ENCODE measurements at regions not wholly inside any gene's neighbourhood (a gene's known extent, or its start where the extent isn't known, plus 50 kb on each side); places are given as distances from the start of the nearest gene placed in this dataset.

- Mint-ChIP-seq H3K9me3 (no peaks in the 10 kb centered on the region), H3K27me3 (ENCODE audit: low read depth) (no peaks in the 10 kb centered on the region), H3K36me3 (ENCODE audit: low read depth) (no peaks in the 10 kb centered on the region), H3K27ac (no peak overlapping the region), H3K4me3 (ENCODE audit: low read depth) (no peak overlapping the region), H3K4me1 (ENCODE audit: low read depth) (no peaks in the 10 kb centered on the region)
- intact Hi-C loops (cut with micrococcal nuclease): no loop called here
- no peak for DNase-seq (ENCODE audit: low spot score)
Observed at GRCh38 chr10:80894311-80894791, 356.6 kb downstream of the SH2D4B start.

- H3K27ac Mint-ChIP-seq: no peak overlapping the region
- H3K36me3 Mint-ChIP-seq (ENCODE audit: low read depth): no peaks in the 10 kb centered on the region
- no peaks in the 10 kb centered on the region for H3K4me1 Mint-ChIP-seq (ENCODE audit: low read depth)
- intact Hi-C loops (cut with micrococcal nuclease): no loop called here
- DNase-seq (ENCODE audit: low spot score): no peak
- no peak overlapping the region for H3K4me3 Mint-ChIP-seq (ENCODE audit: low read depth)
- no peaks in the 10 kb centered on the region for H3K9me3 Mint-ChIP-seq
- no peaks in the 10 kb centered on the region for H3K27me3 Mint-ChIP-seq (ENCODE audit: low read depth)
Observed at GRCh38 chr10:80894797-80895467, 357.2 kb downstream of the SH2D4B start.

- Mint-ChIP-seq H3K4me3 (ENCODE audit: low read depth) (no peak overlapping the region), H3K27ac (no peak overlapping the region), H3K9me3 (no peaks in the 10 kb centered on the region), H3K36me3 (ENCODE audit: low read depth) (no peaks in the 10 kb centered on the region), H3K4me1 (ENCODE audit: low read depth) (no peaks in the 10 kb centered on the region), H3K27me3 (ENCODE audit: low read depth) (no peaks in the 10 kb centered on the region)
- DNase-seq (ENCODE audit: low spot score): no peak
- intact Hi-C loops (cut with micrococcal nuclease): no loop called here
Observed at GRCh38 chr10:80896076-80896475, 358.4 kb downstream of the SH2D4B start.

GRCh38 chr10:80896959-80897358 lies 359.3 kb downstream of the SH2D4B start:
- intact Hi-C loops (cut with micrococcal nuclease): no loop called here
- no peak overlapping the region for H3K4me3 Mint-ChIP-seq (ENCODE audit: low read depth)
- no peak for DNase-seq (ENCODE audit: low spot score)
- no peaks in the 10 kb centered on the region for H3K9me3 Mint-ChIP-seq
- H3K4me1 Mint-ChIP-seq (ENCODE audit: low read depth): no peaks in the 10 kb centered on the region
- no peaks in the 10 kb centered on the region for H3K27me3 Mint-ChIP-seq (ENCODE audit: low read depth)
- no peak overlapping the region for H3K27ac Mint-ChIP-seq
- no peaks in the 10 kb centered on the region for H3K36me3 Mint-ChIP-seq (ENCODE audit: low read depth)

- Mint-ChIP-seq H3K9me3 (no peaks in the 10 kb centered on the region), H3K27ac (no peak overlapping the region), H3K4me3 (ENCODE audit: low read depth) (no peak overlapping the region), H3K36me3 (ENCODE audit: low read depth) (no peaks in the 10 kb centered on the region), H3K4me1 (ENCODE audit: low read depth) (no peaks in the 10 kb centered on the region), H3K27me3 (ENCODE audit: low read depth) (no peaks in the 10 kb centered on the region)
- intact Hi-C loops (cut with micrococcal nuclease): no loop called here
- DNase-seq (ENCODE audit: low spot score): no peak
Observed at GRCh38 chr10:80900661-80901060, 363.0 kb downstream of the SH2D4B start.

GRCh38 chr10:80908611-80909010 lies 370.9 kb downstream of the SH2D4B start:
- intact Hi-C loops (cut with micrococcal nuclease): no loop called here
- H3K27ac Mint-ChIP-seq: no peak overlapping the region
- H3K36me3 Mint-ChIP-seq (ENCODE audit: low read depth): no peaks in the 10 kb centered on the region
- H3K4me3 Mint-ChIP-seq (ENCODE audit: low read depth): no peak overlapping the region
- H3K27me3 Mint-ChIP-seq (ENCODE audit: low read depth): no peaks in the 10 kb centered on the region
- DNase-seq (ENCODE audit: low spot score): no peak
- H3K9me3 Mint-ChIP-seq: no peaks in the 10 kb centered on the region
- H3K4me1 Mint-ChIP-seq (ENCODE audit: low read depth): no peaks in the 10 kb centered on the region

- H3K4me3 Mint-ChIP-seq (ENCODE audit: low read depth): no peak overlapping the region
- H3K27ac Mint-ChIP-seq: no peak overlapping the region
- H3K27me3 Mint-ChIP-seq (ENCODE audit: low read depth): no peaks in the 10 kb centered on the region
- intact Hi-C loops (cut with micrococcal nuclease): no loop called here
- no peaks in the 10 kb centered on the region for H3K36me3 Mint-ChIP-seq (ENCODE audit: low read depth)
- H3K9me3 Mint-ChIP-seq: no peaks in the 10 kb centered on the region
- no peaks in the 10 kb centered on the region for H3K4me1 Mint-ChIP-seq (ENCODE audit: low read depth)
- no peak for DNase-seq (ENCODE audit: low spot score)
Observed at GRCh38 chr10:80909254-80909653, 371.6 kb downstream of the SH2D4B start.

- Mint-ChIP-seq H3K36me3 (ENCODE audit: low read depth) (no peaks in the 10 kb centered on the region), H3K27ac (no peak overlapping the region), H3K9me3 (no peaks in the 10 kb centered on the region), H3K4me1 (ENCODE audit: low read depth) (no peaks in the 10 kb centered on the region), H3K27me3 (ENCODE audit: low read depth) (no peaks in the 10 kb centered on the region), H3K4me3 (ENCODE audit: low read depth) (no peak overlapping the region)
- DNase-seq (ENCODE audit: low spot score): no peak
- intact Hi-C loops (cut with micrococcal nuclease): no loop called here
Observed at GRCh38 chr10:80917636-80918035, 379.9 kb downstream of the SH2D4B start.

- H3K36me3 Mint-ChIP-seq (ENCODE audit: low read depth): no peaks in the 10 kb centered on the region
- H3K9me3 Mint-ChIP-seq: no peaks in the 10 kb centered on the region
- H3K4me3 Mint-ChIP-seq (ENCODE audit: low read depth): no peak overlapping the region
- intact Hi-C loops (cut with micrococcal nuclease): loop anchor here (10.0 kb wide), 1 partner anchor 536 kb away; no protein-coding TSS in a partner anchor
- no peaks in the 10 kb centered on the region for H3K27me3 Mint-ChIP-seq (ENCODE audit: low read depth)
- DNase-seq (ENCODE audit: low spot score): no peak
- H3K4me1 Mint-ChIP-seq (ENCODE audit: low read depth): no peaks in the 10 kb centered on the region
- no peak overlapping the region for H3K27ac Mint-ChIP-seq
Observed at GRCh38 chr10:80921032-80921431, 383.3 kb downstream of the SH2D4B start.

- H3K36me3 Mint-ChIP-seq (ENCODE audit: low read depth): no peaks in the 10 kb centered on the region
Observed at GRCh38 chr10:80924063-80924952, 386.6 kb downstream of the SH2D4B start.

GRCh38 chr10:80927419-80928078 lies 389.8 kb downstream of the SH2D4B start:
- intact Hi-C loops (cut with micrococcal nuclease): loop anchor here (10.0 kb wide), 1 partner anchor 543 kb away; no protein-coding TSS in a partner anchor
- H3K27ac Mint-ChIP-seq: no peak overlapping the region
- DNase-seq (ENCODE audit: low spot score): no peak
- H3K27me3 Mint-ChIP-seq (ENCODE audit: low read depth): peaks cover 2% of the 10 kb centered on the region
- H3K4me1 Mint-ChIP-seq (ENCODE audit: low read depth): no peaks in the 10 kb centered on the region
- no peak overlapping the region for H3K4me3 Mint-ChIP-seq (ENCODE audit: low read depth)
- no peaks in the 10 kb centered on the region for H3K36me3 Mint-ChIP-seq (ENCODE audit: low read depth)
- no peaks in the 10 kb centered on the region for H3K9me3 Mint-ChIP-seq

More at GRCh38 chr10:80924063-80924952, 386.6 kb downstream of the SH2D4B start:
- DNase-seq (ENCODE audit: low spot score): no peak
- intact Hi-C loops (cut with micrococcal nuclease): loop anchor here (1.0 to 10.0 kb wide), 2 partner anchors 224 to 540 kb away; no protein-coding TSS in a partner anchor
- Mint-ChIP-seq H3K27me3 (ENCODE audit: low read depth) (peaks cover 2% of the 10 kb centered on the region), H3K27ac (no peak overlapping the region), H3K9me3 (no peaks in the 10 kb centered on the region), H3K4me1 (ENCODE audit: low read depth) (no peaks in the 10 kb centered on the region), H3K4me3 (ENCODE audit: low read depth) (no peak overlapping the region)

GRCh38 chr10:80938903-80939302 lies 401.2 kb downstream of the SH2D4B start:
- no peaks in the 10 kb centered on the region for H3K36me3 Mint-ChIP-seq (ENCODE audit: low read depth)
- H3K27me3 Mint-ChIP-seq (ENCODE audit: low read depth): no peaks in the 10 kb centered on the region
- H3K9me3 Mint-ChIP-seq: no peaks in the 10 kb centered on the region
- H3K4me3 Mint-ChIP-seq (ENCODE audit: low read depth): no peak overlapping the region
- DNase-seq (ENCODE audit: low spot score): no peak
- peaks cover 1% of the 10 kb centered on the region for H3K4me1 Mint-ChIP-seq (ENCODE audit: low read depth)
- no peak overlapping the region for H3K27ac Mint-ChIP-seq
- intact Hi-C loops (cut with micrococcal nuclease): no loop called here

Measured in activated T-helper 2 cell treated with anti-CD3 and anti-CD28 coated beads, Interferon-gamma antibody, Interleukin-2, Interleukin-4, amounts not matched to agents 10 μg/mL and 5 μg/mL and 100 μg/mL, durations not matched to agents 14 hours and 24 hours and 36 hours (primary cell).